ENCODE measurements at regions not wholly inside any gene's neighbourhood (a gene's known extent, or its start where the extent isn't known, plus 50 kb on each side); places are given as distances from the start of the nearest gene placed in this dataset.

DNA sequence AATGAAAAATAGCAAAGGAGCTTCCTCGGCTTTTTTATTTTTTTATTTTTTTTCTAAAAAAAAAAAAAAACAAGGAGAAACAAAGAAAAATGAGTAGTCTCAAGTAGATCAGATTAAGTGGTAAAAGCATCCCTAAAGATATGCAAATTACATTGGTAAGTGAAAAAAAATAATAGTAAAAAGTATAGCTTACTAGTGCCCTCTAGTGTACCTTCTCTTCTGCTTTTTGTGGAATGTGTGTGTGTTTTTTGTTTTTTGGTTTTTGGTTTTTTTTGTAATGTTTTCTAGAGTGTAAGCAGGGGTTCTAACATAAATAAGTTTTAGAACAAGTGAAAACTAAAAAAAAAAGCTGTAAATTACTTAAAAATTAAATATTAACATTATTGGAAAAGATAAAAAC is 1062.0 kb downstream of the HACE1 start:
- H3K4me2 ChIP-seq (ENCODE audit: insufficient read depth, low read length) = no peak overlapping the region
- BruUV-seq (replicated peaks) = no TSS peak
- FAIRE-seq (peak; percentile 52), DNase-seq (ENCODE audit: low read depth, low spot score) (peak; percentile 7)
- H3K27ac ChIP-seq (ENCODE audit: insufficient read depth, low read depth, low read length) = no peak overlapping the region
- H4K20me1 ChIP-seq (replicated peaks; ENCODE audit: control insufficient read depth, extremely low read depth, insufficient read depth, low read length) = no peaks in the 10 kb centered on the region
- no peaks in the 10 kb centered on the region for H3K27me3 ChIP-seq (ENCODE audit: control insufficient read depth in 2 of 2, insufficient read depth in 2 of 2, low read length in 2 of 2)
- no peaks in the 10 kb centered on the region for H3K9me3 ChIP-seq (replicated peaks; ENCODE audit: control insufficient read depth, insufficient read depth, low read length)
- POLR2A ChIA-PET = no interaction called here
- no peak overlapping the region for H2AFZ ChIP-seq (ENCODE audit: low read depth, low read length)
- TF ChIP-seq, protein P1, sequence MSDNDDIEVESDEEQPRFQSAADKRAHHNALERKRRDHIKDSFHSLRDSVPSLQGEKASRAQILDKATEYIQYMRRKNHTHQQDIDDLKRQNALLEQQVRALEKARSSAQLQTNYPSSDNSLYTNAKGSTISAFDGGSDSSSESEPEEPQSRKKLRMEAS (IDR thresholded peaks at IDR 0.05; ENCODE audit: insufficient read depth, insufficient read length) = no peak
- TF ChIP-seq, protein P2, sequence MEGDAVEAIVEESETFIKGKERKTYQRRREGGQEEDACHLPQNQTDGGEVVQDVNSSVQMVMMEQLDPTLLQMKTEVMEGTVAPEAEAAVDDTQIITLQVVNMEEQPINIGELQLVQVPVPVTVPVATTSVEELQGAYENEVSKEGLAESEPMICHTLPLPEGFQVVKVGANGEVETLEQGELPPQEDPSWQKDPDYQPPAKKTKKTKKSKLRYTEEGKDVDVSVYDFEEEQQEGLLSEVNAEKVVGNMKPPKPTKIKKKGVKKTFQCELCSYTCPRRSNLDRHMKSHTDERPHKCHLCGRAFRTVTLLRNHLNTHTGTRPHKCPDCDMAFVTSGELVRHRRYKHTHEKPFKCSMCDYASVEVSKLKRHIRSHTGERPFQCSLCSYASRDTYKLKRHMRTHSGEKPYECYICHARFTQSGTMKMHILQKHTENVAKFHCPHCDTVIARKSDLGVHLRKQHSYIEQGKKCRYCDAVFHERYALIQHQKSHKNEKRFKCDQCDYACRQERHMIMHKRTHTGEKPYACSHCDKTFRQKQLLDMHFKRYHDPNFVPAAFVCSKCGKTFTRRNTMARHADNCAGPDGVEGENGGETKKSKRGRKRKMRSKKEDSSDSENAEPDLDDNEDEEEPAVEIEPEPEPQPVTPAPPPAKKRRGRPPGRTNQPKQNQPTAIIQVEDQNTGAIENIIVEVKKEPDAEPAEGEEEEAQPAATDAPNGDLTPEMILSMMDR (IDR thresholded peaks at IDR 0.05; ENCODE audit: extremely low read depth in 1 of 2, insufficient read depth in 1 of 2, low read depth in 1 of 2, low read length in 2 of 2) = peak; percentile 12 to 36
- H3K4me1 ChIP-seq (ENCODE audit: control insufficient read depth, extremely low read depth, insufficient read depth, low read length) = no peaks in the 10 kb centered on the region
- no peaks in the 10 kb centered on the region for H3K9me1 ChIP-seq (replicated peaks; ENCODE audit: control insufficient read depth, extremely low read depth, insufficient read depth, low read length)
- intact Hi-C loops (cut with micrococcal nuclease) (loop anchor here (2.0 to 5.0 kb wide), 2 partner anchors 530 to 727 kb away; no protein-coding TSS in a partner anchor), dilution Hi-C loops (cut with MboI; ENCODE audit: extremely low pct_ligation_motif_present, low sequenced_read_pairs) (no loop called here)
- no peaks in the 10 kb centered on the region for H3K36me3 ChIP-seq (ENCODE audit: control insufficient read depth in 2 of 2, extremely low read depth in 1 of 2, insufficient read depth in 2 of 2, low read length in 2 of 2)
- H3K4me3 ChIP-seq (replicated peaks in 1 of 3; ENCODE audit: insufficient read depth in 1 of 3, low read depth in 1 of 3, low read length in 3 of 3) = no peak overlapping the region
- CTCF ChIA-PET = interaction anchor here (0.6 to 1.5 kb wide), 14 partner anchors 11 to 1236 kb away, joined by 3 to 7 read pairs (median 3); no protein-coding TSS in a partner anchor
- no peak overlapping the region for H3K9ac ChIP-seq (replicated peaks; ENCODE audit: extremely low read depth, insufficient read depth, low read length)
- no peaks in the 10 kb centered on the region for H3K79me2 ChIP-seq (ENCODE audit: control insufficient read depth, insufficient read depth, low read length)

DNA sequence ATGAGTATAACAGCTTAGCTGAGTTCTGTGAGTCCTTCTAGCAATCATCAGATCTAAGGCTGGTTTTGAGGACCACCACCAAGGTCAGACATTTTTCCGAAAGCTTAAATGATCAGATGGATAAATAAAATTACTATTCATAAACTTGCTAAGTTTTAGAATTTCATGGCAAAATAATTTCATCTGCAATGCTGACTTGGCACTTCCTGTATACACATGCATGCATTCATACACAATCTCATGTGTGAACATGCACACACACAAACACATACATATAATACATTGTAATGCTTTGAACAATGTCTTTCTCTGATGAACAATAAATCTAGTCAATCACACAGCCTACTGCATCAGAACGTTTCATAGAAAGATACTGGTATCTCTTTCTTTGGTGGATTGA is 1068.3 kb downstream of the HACE1 start:
- TF ChIP-seq GATA2 (IDR thresholded peaks at IDR 0.05; ENCODE audit: insufficient read depth, insufficient read length, low read depth, low read length) (no peak), JUN (IDR thresholded peaks at IDR 0.05; ENCODE audit: borderline replicate concordance, insufficient read depth, insufficient read length, low read depth) (no peak), FOS (IDR thresholded peaks at IDR 0.05; ENCODE audit: borderline replicate concordance, insufficient read depth, low read length) (no peak), EZH2 (IDR thresholded peaks at IDR 0.05; ENCODE audit: borderline replicate concordance, low read depth, low read length, severe bottlenecking) (no peak), POLR2AphosphoS5 (IDR thresholded peaks at IDR 0.05; ENCODE audit: insufficient read depth, low read depth, low read length) (no peak), POLR2A (IDR thresholded peaks at IDR 0.05; ENCODE audit: low read depth, low read length) (no peak), MYC (IDR thresholded peaks at IDR 0.05; ENCODE audit: low read depth, low read length) (no peak)
- TF ChIP-seq, protein P1 (IDR thresholded peaks at IDR 0.05; ENCODE audit: insufficient read depth, insufficient read length) = no peak
- TF ChIP-seq, protein P2 (IDR thresholded peaks at IDR 0.05; ENCODE audit: extremely low read depth in 1 of 2, insufficient read depth in 1 of 2, low read depth in 1 of 2, low read length in 2 of 2) = no peak
- H3K79me2 ChIP-seq (ENCODE audit: control insufficient read depth, insufficient read depth, low read length) = no peaks in the 10 kb centered on the region
- no peak overlapping the region for H3K9ac ChIP-seq (replicated peaks; ENCODE audit: extremely low read depth, insufficient read depth, low read length)
- ChIA-PET POLR2A (no interaction called here), CTCF (no interaction called here)
- intact Hi-C loops (cut with micrococcal nuclease) = no loop called here
- no peaks in the 10 kb centered on the region for H3K9me3 ChIP-seq (replicated peaks; ENCODE audit: control insufficient read depth, insufficient read depth, low read length)
- H3K36me3 ChIP-seq (ENCODE audit: control insufficient read depth in 2 of 2, extremely low read depth in 1 of 2, insufficient read depth in 2 of 2, low read length in 2 of 2) = no peaks in the 10 kb centered on the region
- no peak for DNase-seq (ENCODE audit: low read depth, low spot score)
- no peaks in the 10 kb centered on the region for H3K9me1 ChIP-seq (replicated peaks; ENCODE audit: control insufficient read depth, extremely low read depth, insufficient read depth, low read length)
- no peak overlapping the region for H3K27ac ChIP-seq (ENCODE audit: insufficient read depth, low read depth, low read length)
- H3K4me2 ChIP-seq (ENCODE audit: insufficient read depth, low read length) = no peak overlapping the region
- dilution Hi-C loops (cut with MboI; ENCODE audit: extremely low pct_ligation_motif_present, low sequenced_read_pairs) = no loop called here
- no peaks in the 10 kb centered on the region for H3K27me3 ChIP-seq (ENCODE audit: control insufficient read depth in 2 of 2, insufficient read depth in 2 of 2, low read length in 2 of 2)
- H2AFZ ChIP-seq (ENCODE audit: low read depth, low read length) = no peak overlapping the region
- no TSS peak for BruUV-seq (replicated peaks)
- no peaks in the 10 kb centered on the region for H4K20me1 ChIP-seq (replicated peaks; ENCODE audit: control insufficient read depth, extremely low read depth, insufficient read depth, low read length)
- no peaks in the 10 kb centered on the region for H3K4me1 ChIP-seq (ENCODE audit: control insufficient read depth, extremely low read depth, insufficient read depth, low read length)
- no peak for FAIRE-seq
- no peak overlapping the region for H3K4me3 ChIP-seq (replicated peaks in 1 of 3; ENCODE audit: insufficient read depth in 1 of 3, low read depth in 1 of 3, low read length in 3 of 3)

All from endothelial cell of umbilical vein (primary cell).